ENCODE measurements at regions not wholly inside any gene's neighbourhood (a gene's known extent, or its start where the extent isn't known, plus 50 kb on each side); places are given as distances from the start of the nearest gene placed in this dataset.

GRCh38 chr18:41449612-41450011 is 505.4 kb upstream of the PIK3C3 start:
- FAIRE-seq (no peak), DNase-seq (ENCODE audit: low read depth, low spot score) (peak; percentile 49)
- no TSS peak for BruUV-seq (replicated peaks)
- CTCF ChIA-PET = no interaction called here
- Histone ChIP-seq H3K27ac (ENCODE audit: insufficient read depth, low read depth, low read length) (peak overlapping the region; percentile 11), H3K9me3 (replicated peaks; ENCODE audit: control insufficient read depth, insufficient read depth, low read length) (no peaks in the 10 kb centered on the region), H3K4me1 (ENCODE audit: control insufficient read depth, extremely low read depth, insufficient read depth, low read length) (peaks cover 3% of the 10 kb centered on the region), H3K4me2 (ENCODE audit: insufficient read depth, low read length) (no peak overlapping the region), H3K79me2 (ENCODE audit: control insufficient read depth, insufficient read depth, low read length) (no peaks in the 10 kb centered on the region), H3K27me3 (ENCODE audit: control insufficient read depth in 2 of 2, insufficient read depth in 2 of 2, low read length in 2 of 2) (no peaks in the 10 kb centered on the region), H4K20me1 (replicated peaks; ENCODE audit: control insufficient read depth, extremely low read depth, insufficient read depth, low read length) (no peaks in the 10 kb centered on the region), H3K4me3 (replicated peaks in 1 of 3; ENCODE audit: insufficient read depth in 1 of 3, low read depth in 1 of 3, low read length in 3 of 3) (no peak overlapping the region), H3K9me1 (replicated peaks; ENCODE audit: control insufficient read depth, extremely low read depth, insufficient read depth, low read length) (no peaks in the 10 kb centered on the region), H2AFZ (ENCODE audit: low read depth, low read length) (no peak overlapping the region), H3K9ac (replicated peaks; ENCODE audit: extremely low read depth, insufficient read depth, low read length) (no peak overlapping the region), H3K36me3 (ENCODE audit: control insufficient read depth in 2 of 2, extremely low read depth in 1 of 2, insufficient read depth in 2 of 2, low read length in 2 of 2) (no peaks in the 10 kb centered on the region)
- peak; percentile 52 for TF ChIP-seq JUN (IDR thresholded peaks at IDR 0.05; ENCODE audit: borderline replicate concordance, insufficient read depth, insufficient read length, low read depth)
- no peak for TF ChIP-seq GATA2 (IDR thresholded peaks at IDR 0.05; ENCODE audit: insufficient read depth, insufficient read length, low read depth, low read length)
- TF ChIP-seq FOS (IDR thresholded peaks at IDR 0.05; ENCODE audit: borderline replicate concordance, insufficient read depth, low read length) = peak; percentile 40
- TF ChIP-seq POLR2A (IDR thresholded peaks at IDR 0.05; ENCODE audit: low read depth, low read length) = no peak
- no peak for TF ChIP-seq CTCF (IDR thresholded peaks at IDR 0.05; ENCODE audit: extremely low read depth in 1 of 2, insufficient read depth in 1 of 2, low read depth in 1 of 2, low read length in 2 of 2)
- TF ChIP-seq EZH2 (IDR thresholded peaks at IDR 0.05; ENCODE audit: borderline replicate concordance, low read depth, low read length, severe bottlenecking) = no peak
- no peak for TF ChIP-seq POLR2AphosphoS5 (IDR thresholded peaks at IDR 0.05; ENCODE audit: insufficient read depth, low read depth, low read length)
- TF ChIP-seq MYC (IDR thresholded peaks at IDR 0.05; ENCODE audit: low read depth, low read length) = no peak
- TF ChIP-seq MAX (IDR thresholded peaks at IDR 0.05; ENCODE audit: insufficient read depth, insufficient read length) = no peak
- dilution Hi-C loops (cut with MboI; ENCODE audit: extremely low pct_ligation_motif_present, low sequenced_read_pairs) = no loop called here
- POLR2A ChIA-PET = no interaction called here
- intact Hi-C loops (cut with micrococcal nuclease) = no loop called here

Data from endothelial cell of umbilical vein (primary cell).